Left ventricle myocardium inferior (tissue), 1 donor: ENCODE measurements at regions not wholly inside any gene's neighbourhood (a gene's known extent, or its start where the extent isn't known, plus 50 kb on each side); places are given as distances from the start of the nearest gene placed in this dataset.
A peak's percentile ranks its signal among the peaks of the same experiment; 100 is the strongest.
"Not testable (repeated sequence)": the region's sequence is repeated elsewhere in the genome, so short reads cannot be mapped to it uniquely, and the experiment has no call there.

Experiments
- DNase-seq: peaks from one replicate; pipeline ENCODE4 v3.0.0-alpha.2; 2020
- H3K27ac ChIP-seq: fragments of 200-600 bp; replicated peaks from 2 replicates; pipeline ENCODE4 v1.8.0; 2021
- H3K27me3 ChIP-seq: fragments of 200-600 bp; 2 replicates; pipeline ENCODE4 v1.8.0; 2021; ENCODE audit warnings: low read depth
- H3K36me3 ChIP-seq: fragments of 200-600 bp; 2 replicates; pipeline ENCODE4 v1.8.0; 2021
- H3K4me1 ChIP-seq: fragments of 200-600 bp; 2 replicates; pipeline ENCODE4 v1.8.0; 2021
- H3K4me3 ChIP-seq: fragments of 200-600 bp; 2 replicates; pipeline ENCODE4 v1.8.0; 2021; ENCODE audit warnings: mild to moderate bottlenecking, moderate library complexity
- H3K9me3 ChIP-seq: fragments of 200-600 bp; replicated peaks from 2 replicates; pipeline ENCODE4 v1.8.0; 2021
- CTCF ChIP-seq: fragments of 200-600 bp; IDR thresholded peaks from 2 replicates; pipeline ENCODE4 v1.8.0; 2021; ENCODE audit warnings: antibody characterized with exemption, mild to moderate bottlenecking, borderline replicate concordance
- intact Hi-C: fragments of 100-400 bp; cut with micrococcal nuclease; formaldehyde crosslinking; loops from one replicate; pipeline ENCODE4 v1.11.0; 2022
- donor health status: DM: no; HTN: yes; CAD: no; lungs with severe emphysema.

DNA sequence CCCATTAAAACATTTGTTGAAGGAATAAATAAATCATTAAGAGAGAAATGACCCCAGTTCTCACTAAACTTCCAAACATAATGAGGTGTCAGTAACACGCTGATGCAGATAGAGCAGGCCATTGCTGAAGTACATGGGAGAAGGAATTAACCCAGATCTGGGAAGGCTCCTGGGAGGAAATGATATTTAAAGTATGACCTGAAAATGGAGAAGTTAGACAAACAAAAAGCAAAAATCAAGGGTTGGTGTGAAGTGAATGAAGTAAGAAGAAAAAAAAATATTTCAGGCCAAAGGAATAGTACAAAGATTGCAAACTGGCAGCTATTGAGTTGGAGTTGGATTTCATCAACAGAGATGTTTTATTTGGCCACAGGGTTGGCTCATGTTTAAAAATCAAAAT, 71.4 kb downstream of the RGS2 start:
- TF ChIP-seq CTCF, result no peak
- intact Hi-C loops, result no loop called here
- no peak for DNase-seq
- Histone ChIP-seq H3K4me1 (peaks cover 32% of the 10 kb centered on the region), H3K4me3 (no peak overlapping the region), H3K27ac (peak overlapping the region; percentile 54), H3K9me3 (no peaks in the 10 kb centered on the region), H3K36me3 (no peaks in the 10 kb centered on the region), H3K27me3 (no peaks in the 10 kb centered on the region)

- DNase-seq, result no peak
- H3K36me3 ChIP-seq, result no peaks in the 10 kb centered on the region
- no peak overlapping the region for H3K27ac ChIP-seq
- H3K4me3 ChIP-seq, result no peak overlapping the region
- intact Hi-C loops, result no loop called here
- no peaks in the 10 kb centered on the region for H3K9me3 ChIP-seq
- H3K4me1 ChIP-seq, result peaks cover 7% of the 10 kb centered on the region
- H3K27me3 ChIP-seq, result no peaks in the 10 kb centered on the region
- no peak for TF ChIP-seq CTCF
These were observed 75.4 kb downstream of the RGS2 start for GRCh38 chr1:192884241-192884640.

DNA sequence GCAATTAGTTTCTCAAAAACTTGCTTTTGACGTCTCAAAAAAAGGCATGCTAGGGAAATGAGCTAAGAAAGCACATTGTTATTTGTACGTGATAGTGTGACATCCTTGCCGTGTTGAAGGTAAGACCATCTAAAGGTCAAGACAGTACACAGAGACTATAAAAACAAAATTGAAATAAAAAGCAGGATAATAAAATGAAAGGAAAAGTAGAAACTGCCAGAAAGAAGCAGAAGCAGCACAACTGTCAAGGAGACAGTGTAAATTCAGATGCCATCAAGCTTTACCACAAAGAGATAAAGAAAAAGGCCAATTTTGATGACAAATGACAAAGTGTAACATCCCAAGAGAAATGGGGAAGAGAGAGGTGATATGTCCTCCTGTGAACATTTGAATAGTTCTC, 76.5 kb downstream of the RGS2 start:
- H3K4me1 ChIP-seq, H3K27me3 ChIP-seq, DNase-seq, H3K27ac ChIP-seq, intact Hi-C loops, H3K9me3 ChIP-seq, H3K4me3 ChIP-seq, H3K36me3 ChIP-seq: not testable (repeated sequence)

- Histone ChIP-seq H3K36me3 (no peaks in the 10 kb centered on the region), H3K27me3 (no peaks in the 10 kb centered on the region), H3K27ac (no peak overlapping the region), H3K4me3 (no peak overlapping the region), H3K9me3 (no peaks in the 10 kb centered on the region), H3K4me1 (no peaks in the 10 kb centered on the region)
- intact Hi-C loops, result no loop called here
- no peak for DNase-seq
- TF ChIP-seq CTCF, result no peak
These were observed 78.6 kb downstream of the RGS2 start for GRCh38 chr1:192887426-192887825.

- Histone ChIP-seq H3K27ac (no peak overlapping the region), H3K27me3 (no peaks in the 10 kb centered on the region), H3K9me3 (no peaks in the 10 kb centered on the region), H3K4me3 (no peak overlapping the region), H3K4me1 (no peaks in the 10 kb centered on the region), H3K36me3 (no peaks in the 10 kb centered on the region)
- TF ChIP-seq CTCF, result no peak
- intact Hi-C loops, result no loop called here
- no peak for DNase-seq
These were observed 79.7 kb downstream of the RGS2 start for GRCh38 chr1:192888574-192888973.

DNA sequence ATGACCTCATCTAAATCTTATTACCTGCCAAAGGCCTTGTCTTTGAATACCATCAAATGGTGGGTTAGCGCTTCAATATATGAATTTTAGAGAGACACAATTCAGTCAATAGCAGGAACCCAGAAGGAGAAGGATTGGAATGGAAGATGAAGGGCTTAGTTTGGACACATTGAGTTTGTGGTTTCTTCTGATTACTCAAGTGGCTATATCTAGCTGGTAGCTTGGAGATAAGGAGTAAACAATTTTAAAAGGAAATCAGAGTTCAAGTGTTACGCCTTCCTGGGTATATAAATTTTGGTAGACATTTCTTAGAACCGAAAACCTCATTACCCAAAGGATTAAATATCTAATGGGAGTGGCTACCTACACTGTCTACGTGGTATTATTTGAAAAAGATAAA, 80.2 kb downstream of the RGS2 start:
- intact Hi-C loops, result no loop called here
- Histone ChIP-seq H3K27me3 (no peaks in the 10 kb centered on the region), H3K27ac (no peak overlapping the region), H3K36me3 (no peaks in the 10 kb centered on the region), H3K4me1 (no peaks in the 10 kb centered on the region), H3K9me3 (no peaks in the 10 kb centered on the region), H3K4me3 (no peak overlapping the region)
- no peak for DNase-seq
- no peak for TF ChIP-seq CTCF
